OCI-LY3 (cell line): ENCODE measurements at regions not wholly inside any gene's neighbourhood (a gene's known extent, or its start where the extent isn't known, plus 50 kb on each side); places are given as distances from the start of the nearest gene placed in this dataset.

Source experiments
- CTCF ChIP-seq: fragments of 200-600, 300-600 bp; sonication (generic); IDR thresholded peaks from 2 replicates; pipeline ENCODE4 v1.5.1; 2014; ENCODE audit warnings: antibody characterized with exemption, low read length, low read depth
- EZH2phosphoT487 ChIP-seq: fragments of 200-600 bp; shearing (Covaris generic); IDR thresholded peaks from 2 replicates; pipeline ENCODE4 v1.6.1; 2018; ENCODE audit warnings: antibody characterized with exemption, mixed run types, low read depth

- no peak for TF ChIP-seq CTCF
- TF ChIP-seq EZH2phosphoT487, result no peak
Measured at GRCh38 chr3:178086144-178086825, 450.0 kb upstream of the KCNMB2 start.
